ENCODE measurements at regions not wholly inside any gene's neighbourhood (a gene's known extent, or its start where the extent isn't known, plus 50 kb on each side); places are given as distances from the start of the nearest gene placed in this dataset.
"Not testable (repeated sequence)": the region's sequence is repeated elsewhere in the genome, so short reads cannot be mapped to it uniquely, and the experiment has no call there.

DNA sequence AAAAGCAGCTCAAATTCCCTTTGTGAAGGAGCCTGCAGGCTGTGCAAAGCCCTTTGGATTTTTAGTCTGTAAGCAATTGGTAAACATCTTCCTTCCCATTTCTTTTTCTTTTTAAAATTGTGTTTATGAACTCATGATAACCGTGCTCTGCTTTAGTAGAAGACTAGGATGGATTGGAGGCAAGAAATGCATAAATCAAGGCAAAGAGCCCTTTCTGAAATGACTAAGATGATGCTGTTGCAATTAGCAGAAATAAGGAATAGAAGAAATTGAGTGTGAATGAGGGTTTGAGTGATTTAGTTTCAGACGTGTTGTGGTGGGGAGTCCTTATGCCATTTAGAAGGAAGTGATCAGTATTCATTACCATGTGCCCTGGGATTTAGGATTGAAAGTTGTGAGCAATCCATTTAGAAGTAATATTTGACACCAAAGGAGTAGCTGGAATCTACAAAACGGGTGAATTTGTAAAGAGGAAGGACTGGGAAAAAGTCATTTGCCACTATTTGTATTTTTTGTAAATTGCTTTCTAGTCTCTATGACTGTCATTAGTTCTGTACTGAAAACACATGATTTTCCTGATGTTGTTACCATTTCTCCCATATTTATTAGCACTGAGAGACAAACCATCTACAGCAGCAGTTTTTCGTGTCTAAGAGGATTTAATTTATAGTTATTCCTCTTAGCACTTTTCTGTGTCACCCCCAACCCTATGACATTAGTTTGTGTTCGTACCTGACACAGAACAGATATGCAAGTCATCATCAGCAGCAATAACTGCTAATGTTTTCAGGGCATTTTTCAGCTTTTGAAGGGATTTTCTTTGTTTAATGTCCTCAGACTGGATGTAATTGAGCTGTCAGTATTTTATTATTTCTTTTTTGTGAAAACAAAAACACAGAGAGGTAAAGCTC lies 265.0 kb downstream of the UTRN start:
- in situ Hi-C loops (cut with HindIII; ENCODE audit: low pct_unique_long_range_greater_than_20kb, low sequenced_read_pairs): no loop called here
- TF ChIP-seq JUND (IDR thresholded peaks at IDR 0.05; ENCODE audit: low read depth): no peak

DNA sequence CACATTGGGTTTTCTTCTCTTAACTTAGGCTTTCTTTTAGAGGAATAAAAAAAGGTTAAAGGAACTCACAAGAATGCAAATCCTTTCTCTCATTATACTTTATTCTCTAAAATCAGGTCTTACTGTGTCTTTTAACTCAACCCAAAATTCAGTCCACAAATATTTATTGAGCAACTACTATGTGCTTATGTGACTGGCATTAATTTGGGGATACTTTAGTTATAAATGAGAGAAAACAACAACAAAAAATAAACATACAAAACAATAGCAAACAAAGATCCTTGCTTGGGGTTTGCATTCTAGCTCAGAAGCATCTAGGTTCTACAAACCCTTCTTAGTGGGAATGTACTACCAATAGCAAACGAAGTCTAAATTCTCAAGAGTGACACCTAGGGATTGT lies 266.2 kb downstream of the UTRN start:
- TF ChIP-seq JUND (IDR thresholded peaks at IDR 0.05; ENCODE audit: low read depth): no peak
- DNase-seq (ENCODE audit: low read depth in 1 of 2, low spot score in 1 of 2): no peak
- in situ Hi-C loops (cut with HindIII; ENCODE audit: low pct_unique_long_range_greater_than_20kb, low sequenced_read_pairs): no loop called here

More for the DNA sequence above, 265.0 kb downstream of the UTRN start:
- DNase-seq (ENCODE audit: low read depth in 1 of 2, low spot score in 1 of 2): no peak

DNA sequence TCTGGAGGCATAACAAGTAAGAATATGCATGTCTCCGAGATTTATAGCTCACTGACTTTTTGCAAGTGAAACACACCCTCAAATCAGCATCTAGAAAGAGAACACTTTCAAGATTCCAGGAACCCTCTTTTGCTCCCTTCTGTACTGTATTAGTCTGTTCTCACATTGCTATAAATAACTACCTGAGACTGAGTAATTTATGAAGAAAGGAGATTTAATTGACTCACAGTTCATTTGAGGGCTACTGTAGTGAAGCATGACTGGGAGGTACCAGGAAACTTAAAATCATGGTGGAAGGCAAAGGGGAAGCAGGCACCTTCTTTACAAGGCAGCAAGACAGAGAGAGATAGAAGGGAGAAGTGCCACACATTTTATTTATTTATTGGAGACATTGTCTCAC lies 269.9 kb downstream of the UTRN start:
- in situ Hi-C loops (cut with HindIII; ENCODE audit: low pct_unique_long_range_greater_than_20kb, low sequenced_read_pairs): no loop called here
- no peak for DNase-seq (ENCODE audit: low read depth in 1 of 2, low spot score in 1 of 2)
- no peak for TF ChIP-seq JUND (IDR thresholded peaks at IDR 0.05; ENCODE audit: low read depth)

DNA sequence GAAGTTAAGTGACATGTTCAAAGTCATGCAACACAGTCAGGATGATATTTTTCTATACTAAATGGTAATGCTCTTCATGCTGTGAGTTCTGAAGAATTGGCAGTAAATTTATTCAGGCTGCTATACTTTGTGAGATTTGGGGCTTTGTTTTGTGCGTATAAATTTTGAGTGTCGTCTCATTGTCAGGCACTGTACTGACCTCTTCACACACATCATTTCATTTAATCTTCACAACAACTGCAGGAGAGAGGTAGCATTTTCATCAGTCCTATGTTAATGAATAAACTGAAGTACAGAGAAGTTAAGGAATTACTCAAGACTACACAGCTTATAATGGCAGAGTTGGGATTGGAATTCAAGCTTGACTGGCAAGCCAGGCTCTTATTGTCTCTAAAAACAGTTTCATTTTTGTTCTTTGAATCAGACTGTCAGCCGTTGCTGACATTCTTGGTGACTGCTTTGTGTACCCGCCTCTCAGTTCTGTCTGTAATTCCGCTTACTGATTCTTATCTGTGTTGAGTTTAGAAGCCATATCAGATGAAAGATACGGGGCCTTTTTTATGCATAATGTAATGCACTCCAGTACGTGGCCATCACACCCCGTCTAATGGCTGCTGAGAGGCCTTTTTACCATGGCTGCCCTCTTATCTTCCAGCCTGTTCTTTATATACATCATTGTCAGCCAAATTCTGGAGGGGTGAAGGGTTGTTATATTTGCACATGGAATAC lies 274.9 kb downstream of the UTRN start:
- in situ Hi-C loops (cut with HindIII; ENCODE audit: low pct_unique_long_range_greater_than_20kb, low sequenced_read_pairs): no loop called here
- peak in 1 of 2 experiments; percentile 35 for DNase-seq (ENCODE audit: low read depth in 1 of 2, low spot score in 1 of 2)

DNA sequence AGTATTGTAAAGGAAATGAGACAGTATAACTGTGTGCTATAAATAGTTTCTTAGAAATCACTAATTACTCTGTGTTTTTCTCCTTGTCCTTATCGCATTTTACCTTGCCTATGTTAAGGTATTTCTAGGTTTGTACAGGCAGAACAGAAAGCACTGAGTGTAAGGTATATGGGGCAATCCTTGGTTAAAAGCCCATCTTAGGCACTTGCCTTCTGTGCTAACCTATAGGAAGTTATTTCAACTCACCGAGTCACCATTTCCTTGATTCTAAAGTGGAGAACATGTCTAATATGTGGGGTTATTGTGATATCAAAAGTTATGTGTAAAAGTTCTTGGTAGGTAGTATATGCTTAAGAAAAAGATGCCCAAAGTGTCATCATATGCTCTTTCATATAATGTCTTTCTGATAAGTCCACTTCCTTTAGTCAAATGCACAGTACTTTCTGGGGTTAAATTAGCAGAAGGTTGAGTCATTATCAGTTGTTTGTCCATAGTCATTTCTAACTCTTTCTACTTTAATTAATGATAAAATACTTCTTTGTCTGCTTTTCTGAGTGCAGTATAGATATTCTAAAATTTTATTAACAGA lies 276.4 kb downstream of the UTRN start:
- no peak for TF ChIP-seq JUND (IDR thresholded peaks at IDR 0.05; ENCODE audit: low read depth)
- no peak for DNase-seq (ENCODE audit: low read depth in 1 of 2, low spot score in 1 of 2)
- in situ Hi-C loops (cut with HindIII; ENCODE audit: low pct_unique_long_range_greater_than_20kb, low sequenced_read_pairs): no loop called here

More for the DNA sequence above, 274.9 kb downstream of the UTRN start:
- TF ChIP-seq JUND (IDR thresholded peaks at IDR 0.05; ENCODE audit: low read depth): no peak

DNA sequence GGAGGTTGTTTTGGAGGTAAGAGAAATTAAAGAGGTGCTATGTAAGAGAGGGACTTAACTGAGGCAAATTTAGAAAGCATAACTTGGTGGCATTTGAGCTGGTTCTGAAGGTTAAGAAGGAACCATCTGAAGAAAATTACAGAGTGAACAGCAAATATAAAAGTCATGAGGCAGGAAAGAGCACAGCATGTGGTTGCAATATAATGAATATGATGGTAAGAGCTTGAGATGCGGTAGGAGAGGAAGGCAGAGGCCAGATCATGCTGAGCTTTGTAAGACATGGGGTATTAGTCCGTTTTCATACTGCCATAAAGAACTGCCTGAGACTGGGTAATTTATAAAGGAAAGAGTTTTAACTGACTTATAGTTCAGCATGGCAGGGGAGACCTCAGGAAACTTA lies 279.1 kb downstream of the UTRN start:
- no peak for TF ChIP-seq JUND (IDR thresholded peaks at IDR 0.05; ENCODE audit: low read depth)
- DNase-seq (ENCODE audit: low read depth in 1 of 2, low spot score in 1 of 2): no peak
- in situ Hi-C loops (cut with HindIII; ENCODE audit: low pct_unique_long_range_greater_than_20kb, low sequenced_read_pairs): no loop called here

DNA sequence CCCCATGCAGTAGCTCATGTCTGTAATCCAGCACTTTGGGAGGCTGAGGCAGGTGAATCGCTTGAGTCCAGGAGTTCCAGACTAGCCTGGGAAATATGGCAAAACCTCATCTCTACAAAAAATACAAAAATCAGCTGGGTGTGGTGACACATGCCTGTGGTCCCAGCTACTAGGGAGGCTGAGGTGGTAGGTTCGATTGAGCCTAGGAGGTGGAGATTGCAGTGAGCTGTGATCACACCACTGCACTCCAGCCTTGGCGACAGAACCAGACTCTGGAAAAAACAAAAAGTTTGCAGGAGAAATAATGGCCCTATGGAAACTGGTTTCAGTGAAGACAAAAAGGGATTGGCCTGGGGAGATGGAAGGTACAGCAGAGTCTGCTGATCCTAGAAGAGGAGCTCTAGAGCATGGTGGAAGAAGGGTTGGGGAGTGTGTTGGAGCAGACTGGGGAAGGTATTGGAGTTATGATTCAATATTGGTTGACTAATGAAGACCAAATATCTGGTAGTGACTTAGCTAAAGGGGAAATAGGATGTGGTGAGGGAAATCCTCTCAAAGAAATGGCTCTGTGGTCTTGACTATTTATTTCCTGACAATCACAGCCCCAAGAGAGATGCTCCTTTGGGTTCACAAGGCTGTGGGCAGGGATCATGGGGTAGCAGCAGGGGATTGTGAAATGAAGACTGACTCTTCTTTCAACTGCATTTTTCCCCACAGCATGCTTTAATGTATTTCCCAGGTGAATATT lies 281.9 kb downstream of the UTRN start:
- DNase-seq (ENCODE audit: low read depth in 1 of 2, low spot score in 1 of 2): no peak
- in situ Hi-C loops (cut with HindIII; ENCODE audit: low pct_unique_long_range_greater_than_20kb, low sequenced_read_pairs): no loop called here
- TF ChIP-seq JUND (IDR thresholded peaks at IDR 0.05; ENCODE audit: low read depth): no peak

DNA sequence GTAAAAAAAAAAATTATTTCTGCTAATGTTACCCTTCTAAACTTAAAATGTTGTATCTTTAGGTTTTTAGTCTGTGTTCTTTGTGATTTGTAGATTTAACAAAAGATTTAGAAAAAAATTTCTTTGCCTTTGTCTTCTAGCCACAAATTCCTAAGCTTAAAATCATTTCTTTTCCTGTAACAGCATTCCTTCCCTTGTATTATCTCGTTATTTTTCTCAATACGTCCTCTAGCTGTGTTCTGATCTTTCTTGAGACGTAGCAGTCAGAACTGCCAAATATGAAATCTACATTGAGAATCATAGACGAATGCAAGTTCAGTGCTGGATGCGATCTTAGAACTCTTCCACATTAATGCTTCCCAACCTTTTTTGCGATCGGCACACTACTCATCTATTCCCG lies 283.1 kb downstream of the UTRN start:
- no peak for DNase-seq (ENCODE audit: low read depth in 1 of 2, low spot score in 1 of 2)
- in situ Hi-C loops (cut with HindIII; ENCODE audit: low pct_unique_long_range_greater_than_20kb, low sequenced_read_pairs): no loop called here
- TF ChIP-seq JUND (IDR thresholded peaks at IDR 0.05; ENCODE audit: low read depth): no peak

DNA sequence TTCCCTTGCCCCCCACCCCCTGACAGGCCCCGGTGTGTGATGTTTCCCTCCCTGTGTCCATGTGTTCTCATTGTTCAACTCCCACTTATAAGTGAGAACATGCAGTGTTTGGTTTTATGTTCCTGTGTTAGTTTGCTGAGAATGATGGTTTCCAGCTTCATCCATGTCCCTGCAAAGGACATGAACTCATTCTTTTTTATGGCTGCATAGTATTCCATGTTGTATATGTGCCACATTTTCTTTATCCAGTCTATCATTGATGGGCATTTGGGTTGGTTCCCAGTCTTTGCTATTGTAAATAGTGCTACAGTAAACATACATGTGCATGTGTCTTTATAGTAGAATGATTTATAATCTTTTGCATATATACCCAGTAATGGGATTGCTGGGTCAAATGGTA lies 287.4 kb downstream of the UTRN start:
- in situ Hi-C loops (cut with HindIII; ENCODE audit: low pct_unique_long_range_greater_than_20kb, low sequenced_read_pairs); DNase-seq (ENCODE audit: low read depth in 1 of 2, low spot score in 1 of 2): not testable (repeated sequence)

DNA sequence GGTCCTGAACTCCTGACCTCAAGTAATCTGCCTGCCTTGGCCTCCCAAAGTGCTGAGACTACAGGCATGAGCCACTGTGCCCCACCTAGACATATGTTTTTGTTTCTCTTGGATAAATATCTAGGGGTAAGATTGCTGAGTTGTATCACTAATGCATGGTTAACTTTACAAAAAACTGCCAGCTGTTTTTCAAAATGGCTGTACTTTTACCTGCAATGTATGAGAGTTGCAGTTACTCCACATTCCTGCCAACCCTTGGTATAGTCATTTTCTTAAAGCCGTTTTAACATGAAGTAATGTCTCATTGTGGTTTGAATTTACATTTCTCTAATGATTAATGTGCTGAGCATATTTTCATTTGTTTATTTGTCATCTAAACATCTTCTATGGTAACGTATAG lies 289.7 kb downstream of the UTRN start:
- in situ Hi-C loops (cut with HindIII; ENCODE audit: low pct_unique_long_range_greater_than_20kb, low sequenced_read_pairs): no loop called here
- no peak for DNase-seq (ENCODE audit: low read depth in 1 of 2, low spot score in 1 of 2)
- no peak for TF ChIP-seq JUND (IDR thresholded peaks at IDR 0.05; ENCODE audit: low read depth)

DNA sequence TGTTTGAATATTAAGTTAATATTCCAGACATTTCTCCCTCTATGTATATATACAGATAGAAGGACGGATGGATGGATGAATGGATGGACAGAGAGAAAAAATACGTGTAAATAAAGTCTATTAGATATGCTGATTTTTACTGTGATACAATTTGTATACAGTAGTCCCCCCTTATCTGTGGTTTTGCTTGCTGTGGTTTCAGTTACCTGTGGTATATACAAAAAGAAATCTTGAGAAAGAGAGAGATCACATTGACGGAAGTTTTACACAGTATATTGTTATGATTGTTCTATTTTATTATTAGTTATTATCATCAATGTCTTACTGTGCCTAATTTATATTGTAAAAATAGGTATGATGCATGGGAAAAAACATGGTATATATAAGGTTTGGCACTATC lies 290.2 kb downstream of the UTRN start:
- in situ Hi-C loops (cut with HindIII; ENCODE audit: low pct_unique_long_range_greater_than_20kb, low sequenced_read_pairs): no loop called here
- DNase-seq (ENCODE audit: low read depth in 1 of 2, low spot score in 1 of 2): no peak
- TF ChIP-seq JUND (IDR thresholded peaks at IDR 0.05; ENCODE audit: low read depth): no peak

DNA sequence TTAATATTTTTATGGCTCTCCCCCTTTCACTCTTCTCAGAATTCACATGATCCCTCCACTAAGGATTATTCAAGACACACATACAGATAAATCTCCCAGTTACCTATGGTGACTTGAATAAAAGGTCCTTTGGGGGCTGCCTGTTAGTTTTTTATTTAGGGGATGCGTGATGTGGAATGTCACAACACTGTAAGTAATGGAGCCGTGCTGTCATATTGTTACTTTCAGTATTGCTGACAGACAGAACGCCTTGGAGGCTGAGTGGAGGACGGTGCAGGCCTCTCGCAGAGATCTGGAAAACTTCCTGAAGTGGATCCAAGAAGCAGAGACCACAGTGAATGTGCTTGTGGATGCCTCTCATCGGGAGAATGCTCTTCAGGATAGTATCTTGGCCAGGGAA lies 291.7 kb downstream of the UTRN start:
- TF ChIP-seq JUND (IDR thresholded peaks at IDR 0.05; ENCODE audit: low read depth): no peak
- no peak for DNase-seq (ENCODE audit: low read depth in 1 of 2, low spot score in 1 of 2)
- in situ Hi-C loops (cut with HindIII; ENCODE audit: low pct_unique_long_range_greater_than_20kb, low sequenced_read_pairs): no loop called here

All from T47D (cell line).